HG02798 (cell line): ENCODE measurements at regions not wholly inside any gene's neighbourhood (a gene's known extent, or its start where the extent isn't known, plus 50 kb on each side); places are given as distances from the start of the nearest gene placed in this dataset.
"Not testable (repeated sequence)": the region's sequence is repeated elsewhere in the genome, so short reads cannot be mapped to it uniquely, and the experiment has no call there.

Source experiments
- ATAC-seq: cut with Tn5 transposase; IDR thresholded peaks from one replicate; pipeline ENCODE4 v1.9.1; 2021; ENCODE audit warnings: mild to moderate bottlenecking; ENCODE audit not compliant: unreplicated experiment, poor library complexity

- ATAC-seq: not testable (repeated sequence)
Observed at GRCh38 chrX:79026742-79027141, 81.6 kb downstream of the P2RY10 start.

GRCh38 chrX:79035421-79035820, 90.2 kb downstream of the P2RY10 start:
- no peak for ATAC-seq

GRCh38 chrX:79036157-79036880, 91.1 kb downstream of the P2RY10 start:
- no peak for ATAC-seq

- ATAC-seq: peak; percentile 99
Observed at GRCh38 chrX:79065696-79066095, 78.8 kb upstream of the GPR174 start.

- no peak for ATAC-seq
Observed at GRCh38 chrX:79078114-79078513, 66.4 kb upstream of the GPR174 start.

- no peak for ATAC-seq
Observed at GRCh38 chrX:79079477-79079876, 65.0 kb upstream of the GPR174 start.

GRCh38 chrX:79080141-79080540, 64.3 kb upstream of the GPR174 start:
- no peak for ATAC-seq

- no peak for ATAC-seq
Observed at GRCh38 chrX:79081895-79082512, 62.5 kb upstream of the GPR174 start.

- no peak for ATAC-seq
Observed at GRCh38 chrX:79082899-79083298, 61.6 kb upstream of the GPR174 start.

GRCh38 chrX:79084923-79085322, 59.6 kb upstream of the GPR174 start:
- no peak for ATAC-seq

GRCh38 chrX:79089896-79090584, 54.4 kb upstream of the GPR174 start:
- no peak for ATAC-seq

GRCh38 chrX:79094075-79094832, 50.2 kb upstream of the GPR174 start:
- ATAC-seq: no peak
